GM18520 (cell line): ENCODE measurements at regions not wholly inside any gene's neighbourhood (a gene's known extent, or its start where the extent isn't known, plus 50 kb on each side); places are given as distances from the start of the nearest gene placed in this dataset.
A peak's percentile ranks its signal among the peaks of the same experiment; 100 is the strongest.

Experiments used
- ATAC-seq: cut with Tn5 transposase; IDR thresholded peaks from one replicate; pipeline ENCODE4 v1.9.1; 2021; ENCODE audit not compliant: unreplicated experiment

DNA sequence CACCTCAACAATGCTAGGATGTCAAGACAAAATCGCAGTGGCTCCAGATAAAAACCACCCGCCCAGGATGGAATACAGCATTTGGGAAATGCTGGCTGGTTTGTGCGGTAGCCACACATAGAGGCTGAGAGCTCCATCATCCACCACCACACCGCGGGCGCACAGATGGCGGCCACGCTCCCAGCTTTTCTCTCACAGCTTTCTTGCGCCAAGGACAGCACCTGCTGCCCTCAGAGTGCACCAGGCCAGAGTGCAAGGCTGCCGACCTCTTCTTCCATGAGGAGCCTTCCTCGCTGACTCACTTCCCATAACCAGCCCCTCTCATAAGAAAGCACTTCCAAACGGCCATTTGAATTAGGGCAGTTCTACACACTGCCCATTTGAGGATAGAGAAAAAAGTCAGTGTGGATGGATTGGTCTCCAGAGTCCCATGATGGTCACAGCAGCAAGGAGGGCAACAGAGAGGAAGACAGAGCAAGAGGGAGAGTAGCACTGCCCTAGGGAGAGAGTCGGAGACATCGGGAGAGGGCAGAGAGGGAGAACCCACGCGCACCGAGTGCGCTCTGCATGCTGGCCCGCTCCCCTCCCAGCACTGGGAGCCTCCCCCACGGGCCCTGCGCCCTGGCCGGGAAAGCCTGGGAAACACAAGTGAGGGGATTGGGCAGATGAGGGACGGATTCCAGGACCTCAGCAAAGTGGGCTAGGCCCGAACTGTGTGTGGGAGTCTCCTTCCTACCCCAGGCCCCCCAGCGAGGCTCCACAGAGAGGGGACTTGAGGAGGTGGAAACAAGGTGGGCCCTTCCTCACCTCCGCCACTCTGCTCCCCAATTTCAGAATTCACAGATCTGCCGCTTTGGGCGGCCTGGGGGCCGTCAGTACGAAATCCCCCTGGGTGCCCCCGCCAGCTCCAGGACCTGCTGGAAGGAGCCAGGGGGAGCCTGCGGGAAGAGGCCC is 156.9 kb downstream of the USP12 start:
- no peak for ATAC-seq

GRCh38 chr13:27012482-27013197 is 159.0 kb downstream of the USP12 start:
- no peak for ATAC-seq

DNA sequence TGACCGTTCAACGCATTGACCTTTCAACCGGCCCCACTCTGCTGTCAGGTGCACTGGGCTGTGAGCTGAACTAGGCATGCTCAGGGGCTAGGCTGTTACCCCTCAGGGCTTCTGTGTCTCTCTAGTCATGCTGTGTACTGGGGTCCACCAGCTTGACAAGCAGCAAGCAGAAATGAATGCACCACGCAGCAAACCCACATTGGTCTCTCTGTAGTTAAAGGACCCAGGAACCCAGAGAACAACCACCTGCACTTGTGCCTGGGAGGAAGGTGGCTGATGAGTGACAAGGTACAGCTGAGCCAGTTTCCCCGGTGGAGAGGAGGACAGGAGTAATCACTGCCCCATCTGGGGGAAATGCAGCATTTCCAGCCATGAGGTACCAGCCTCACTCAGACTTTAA is 159.9 kb downstream of the USP12 start:
- ATAC-seq: no peak

DNA sequence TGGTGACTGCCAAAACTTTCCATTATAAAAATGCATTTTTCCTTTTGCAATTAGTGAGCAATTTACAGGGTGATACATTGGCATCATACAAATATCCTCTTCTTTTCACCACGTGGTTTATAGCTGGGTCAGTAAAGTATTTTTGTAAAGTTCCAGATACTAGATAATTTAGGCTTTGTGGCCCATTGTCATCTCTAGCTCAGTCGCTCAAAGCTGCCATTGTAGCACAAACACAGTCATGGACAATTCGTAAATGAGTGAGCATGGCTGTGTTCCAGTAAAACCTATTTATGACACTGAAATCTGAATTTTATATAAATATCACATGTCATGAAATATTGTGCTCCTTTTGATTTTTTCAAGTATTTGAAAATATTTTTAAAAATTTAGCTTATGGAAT is 162.9 kb downstream of the USP12 start:
- no peak for ATAC-seq

DNA sequence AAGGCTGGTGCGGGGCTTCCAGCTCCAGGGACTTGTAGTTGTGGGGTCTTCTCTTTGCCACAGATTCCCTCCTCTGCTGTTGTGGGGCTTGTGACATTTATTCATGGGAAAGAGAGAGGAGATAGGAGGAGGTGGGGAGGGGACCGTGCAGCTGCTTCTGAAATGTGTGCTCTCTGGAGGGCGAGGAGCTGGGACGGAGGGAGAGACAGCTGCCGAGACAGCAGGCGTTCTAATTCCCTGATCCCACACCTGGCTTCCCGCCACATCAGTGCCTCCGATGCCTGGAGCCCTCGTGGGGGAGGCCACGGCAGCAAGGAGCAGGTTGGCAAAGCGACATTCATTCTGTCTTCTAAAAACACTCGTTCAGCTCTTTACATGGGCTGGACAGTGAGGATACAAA is 164.4 kb downstream of the USP12 start:
- ATAC-seq: no peak

- no peak for ATAC-seq
These were observed 165.0 kb downstream of the USP12 start for GRCh38 chr13:27006519-27007161.

GRCh38 chr13:27005976-27006518 is 165.6 kb downstream of the USP12 start:
- no peak for ATAC-seq

- ATAC-seq: no peak
These were observed 166.1 kb downstream of the USP12 start for GRCh38 chr13:27005556-27005955.

GRCh38 chr13:27004866-27005265 is 166.7 kb downstream of the USP12 start:
- no peak for ATAC-seq

DNA sequence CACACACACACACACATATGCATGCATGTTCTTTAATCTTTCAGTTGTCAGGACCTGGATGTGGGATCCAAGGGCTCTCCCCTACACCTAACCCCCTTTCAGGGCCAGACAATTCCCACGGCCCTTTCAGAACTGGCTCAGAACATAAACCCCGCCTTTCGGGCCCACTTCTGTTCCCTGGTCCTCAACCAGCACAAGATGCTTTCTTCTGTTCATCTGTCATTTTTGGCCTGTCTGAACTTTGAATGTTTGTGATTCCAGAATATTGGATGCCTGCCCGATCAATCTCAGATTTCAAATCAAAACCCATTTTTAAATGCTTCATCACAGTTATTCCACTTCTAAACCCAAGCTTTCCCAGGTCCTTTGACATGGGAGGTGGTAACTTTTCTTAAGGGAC is 167.3 kb downstream of the USP12 start:
- no peak for ATAC-seq

GRCh38 chr13:27001705-27002104 is 169.9 kb downstream of the USP12 start:
- ATAC-seq: no peak

DNA sequence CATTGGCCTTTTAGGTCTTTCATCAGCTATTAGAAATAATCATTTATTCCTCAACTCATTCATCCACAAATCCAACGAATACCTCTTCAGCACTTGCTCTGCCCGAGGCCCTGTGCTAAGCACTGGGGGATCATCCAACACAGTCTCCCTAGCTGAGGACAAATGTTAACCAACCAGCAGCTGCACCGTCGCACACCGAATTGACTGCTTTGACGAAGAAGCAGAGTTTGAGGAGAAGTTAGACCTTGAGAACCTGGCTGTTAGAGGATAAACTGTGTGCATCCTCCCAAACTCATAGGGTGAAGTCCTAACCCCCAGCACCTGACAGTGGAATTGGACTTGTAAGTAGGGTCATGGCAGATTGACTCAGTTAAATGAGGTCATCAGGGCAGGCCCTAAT is 170.9 kb downstream of the USP12 start:
- no peak for ATAC-seq

DNA sequence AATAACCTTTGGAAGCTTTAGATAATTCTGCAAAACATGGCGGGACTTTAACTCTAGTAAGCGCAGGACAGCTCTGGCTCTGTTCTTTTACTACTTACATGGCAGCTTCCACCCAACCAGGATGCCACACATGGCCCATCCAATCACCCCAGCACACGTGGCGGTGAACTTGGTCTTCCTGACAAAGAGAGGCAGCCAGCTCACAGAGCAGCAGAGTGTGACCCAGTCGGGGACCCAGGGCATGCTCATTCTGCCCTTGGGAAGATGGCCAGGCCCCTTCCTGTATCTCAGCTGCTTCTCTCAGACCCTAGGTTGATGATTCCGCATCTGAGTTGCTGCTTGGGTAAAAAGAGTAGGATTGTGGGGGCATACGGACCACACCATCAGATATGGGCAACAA is 172.1 kb downstream of the USP12 start:
- no peak for ATAC-seq

GRCh38 chr13:26998292-26998691 is 173.3 kb downstream of the USP12 start:
- ATAC-seq: no peak

DNA sequence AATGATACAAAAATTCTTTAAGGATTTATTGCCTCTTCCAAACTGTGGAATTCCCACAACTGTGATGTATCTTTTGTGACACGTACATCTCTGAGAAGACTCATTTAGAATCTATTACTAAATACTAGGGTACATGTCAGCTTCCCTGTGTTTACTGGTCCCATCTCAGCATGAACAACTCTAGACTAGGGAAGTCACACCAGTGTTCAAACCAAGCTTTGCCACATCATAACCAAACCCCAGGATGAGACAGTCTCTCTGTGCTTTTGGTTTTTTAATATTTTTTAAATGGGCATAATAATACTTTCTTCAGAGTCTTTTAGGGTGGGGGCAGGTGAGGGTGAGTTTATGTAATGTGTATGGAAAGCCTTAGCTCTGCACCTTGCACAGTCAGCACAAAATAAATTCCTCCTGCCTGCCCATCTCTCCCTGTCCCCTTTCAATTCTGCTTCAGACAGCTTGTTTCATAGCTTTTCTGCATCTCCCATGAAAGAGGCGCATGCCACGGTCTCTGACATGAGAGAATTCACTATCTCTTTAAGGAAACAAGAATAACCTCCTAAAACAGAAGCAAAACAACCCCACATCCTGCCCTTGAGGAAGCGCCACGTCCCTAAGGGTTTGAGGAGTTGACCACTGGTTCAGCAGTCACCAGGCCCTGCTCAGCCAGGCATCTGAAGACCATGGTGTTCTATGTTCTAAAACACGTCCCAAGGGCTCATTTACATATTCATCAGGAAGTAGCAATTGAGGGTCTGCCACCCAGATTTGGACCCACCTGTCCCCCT is 174.5 kb downstream of the USP12 start:
- ATAC-seq: peak; percentile 59

DNA sequence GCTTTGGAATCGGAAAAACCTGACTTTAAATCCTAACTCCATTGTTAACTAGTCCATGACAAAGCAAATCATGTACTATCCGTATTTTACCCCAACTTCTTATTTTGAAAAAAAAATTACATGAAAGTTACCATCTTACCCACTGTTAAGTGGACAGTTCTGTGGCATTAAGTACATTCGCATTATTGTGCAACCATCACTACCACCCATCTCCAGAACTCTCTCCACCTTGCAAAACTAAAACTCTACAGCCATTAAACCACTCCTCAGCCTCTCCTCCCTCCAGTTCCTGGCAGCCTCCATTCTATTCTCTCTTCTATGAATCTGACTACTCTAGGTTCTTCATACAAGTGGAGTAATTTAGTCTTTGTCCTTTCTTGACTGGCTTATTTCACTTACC is 176.5 kb downstream of the USP12 start:
- no peak for ATAC-seq

GRCh38 chr13:26993780-26994179 is 177.8 kb downstream of the USP12 start:
- ATAC-seq: no peak

DNA sequence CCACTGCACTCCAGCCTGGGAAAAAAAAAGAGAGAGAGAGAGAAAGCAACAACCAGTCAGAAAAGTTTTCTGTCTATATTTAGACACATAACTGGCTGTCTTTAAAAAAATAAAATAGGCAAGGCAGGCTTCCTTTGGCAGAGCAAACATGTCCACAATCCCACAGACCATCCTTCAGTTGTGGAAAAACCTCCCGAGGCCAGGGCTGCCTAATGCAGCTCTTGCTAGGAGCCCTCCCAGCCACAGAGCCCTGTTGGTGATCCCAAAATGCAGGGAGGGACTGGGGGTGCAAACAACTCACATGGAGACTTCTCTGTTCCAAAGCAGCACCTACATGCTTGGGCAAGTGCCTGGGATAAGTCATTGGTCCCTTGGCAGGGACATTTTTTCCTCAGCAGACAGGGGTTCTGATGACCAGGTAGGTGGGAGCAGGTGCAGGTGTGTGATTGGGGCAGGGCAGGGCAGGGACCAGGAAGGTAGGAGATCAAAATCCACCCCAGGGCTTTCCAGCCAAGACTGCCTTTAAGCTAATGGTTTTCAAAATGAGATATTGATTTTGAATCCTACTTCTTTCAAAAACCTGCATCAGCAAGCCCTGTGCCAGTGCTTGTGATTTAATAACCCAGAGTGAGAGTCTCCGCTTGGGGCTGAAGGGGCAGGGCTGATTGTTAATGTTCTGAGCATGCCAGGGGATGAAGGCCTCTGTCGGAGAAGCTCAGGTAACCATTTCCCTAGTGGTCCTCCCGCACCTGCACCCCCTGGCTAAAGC is 178.5 kb downstream of the USP12 start:
- ATAC-seq: no peak

DNA sequence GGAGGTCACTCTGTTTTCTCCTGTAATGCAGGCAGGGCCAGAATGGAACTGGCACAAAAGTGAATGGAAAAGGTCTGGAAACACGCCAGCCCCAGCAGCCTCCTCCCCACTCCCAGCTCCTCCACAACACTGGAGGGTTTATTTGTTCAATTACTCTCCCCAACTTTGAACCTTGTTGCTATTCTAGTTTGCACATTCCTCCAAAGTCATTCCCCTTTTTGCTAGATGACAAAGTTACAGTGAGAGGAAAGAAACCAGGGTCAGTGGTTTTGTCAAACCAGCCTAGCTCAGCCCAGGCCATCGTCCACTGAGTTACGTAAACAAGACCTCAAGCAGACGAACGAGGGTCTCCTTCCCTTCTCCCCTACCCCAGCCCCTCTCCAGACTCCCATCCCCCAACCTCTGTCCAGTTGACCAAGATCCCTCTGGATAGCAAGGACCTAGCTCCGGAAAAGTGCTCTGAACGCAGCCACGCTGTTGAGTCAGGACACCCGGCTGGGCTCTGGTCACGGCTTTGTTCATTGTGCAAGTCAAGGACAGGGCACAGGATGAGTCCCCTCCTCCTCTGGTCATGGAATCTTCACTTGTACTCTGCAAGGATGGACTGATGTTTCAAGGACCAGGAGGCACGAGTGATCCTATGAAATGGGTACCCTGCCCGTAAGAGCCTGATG is 180.0 kb downstream of the USP12 start:
- no peak for ATAC-seq
